ENCODE measurements at regions not wholly inside any gene's neighbourhood (a gene's known extent, or its start where the extent isn't known, plus 50 kb on each side); places are given as distances from the start of the nearest gene placed in this dataset.

DNA sequence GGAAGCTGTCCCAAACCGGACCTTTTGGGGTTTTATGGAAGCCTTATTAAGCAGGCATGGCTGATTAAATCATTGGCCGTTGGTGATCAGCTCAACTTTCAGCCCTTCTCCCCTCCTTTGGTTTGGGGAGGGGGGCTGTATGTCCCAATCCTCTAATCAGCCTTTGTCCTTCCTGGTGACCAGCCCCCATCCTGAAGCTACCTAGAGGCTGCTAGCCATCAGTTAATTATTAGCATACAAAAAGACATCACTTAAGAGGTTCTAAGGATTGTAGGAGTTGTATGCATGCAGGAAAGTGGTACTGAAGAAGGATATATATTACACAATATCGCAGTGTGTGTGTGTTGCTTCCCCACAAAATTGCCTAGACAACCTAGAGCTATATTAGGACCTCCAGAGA is 553.3 kb upstream of the FZD8 start:
- no peak overlapping the region for H3K14ac ChIP-seq (replicated peaks; ENCODE audit: low read depth, low read length)
- WGBS, 2 experiments (ENCODE audit: extremely low coverage in 2 of 2, insufficient read length in 1 of 2), result no CpG with 5 or more reads among the region's 3 CpGs
- no peaks in the 10 kb centered on the region for H4K20me1 ChIP-seq (ENCODE audit: insufficient read depth, low read length)
- H2BK120ac ChIP-seq (ENCODE audit: low read depth, low read length), result no peak overlapping the region
- no peak overlapping the region for H3K23ac ChIP-seq (ENCODE audit: low read depth, low read length)
- H3K4ac ChIP-seq (ENCODE audit: low read depth, low read length), result no peak overlapping the region
- H3K4me1 ChIP-seq (ENCODE audit: control insufficient read depth, insufficient read depth, low read length), result no peaks in the 10 kb centered on the region
- intact Hi-C loops (cut with micrococcal nuclease) (no loop called here), dilution Hi-C loops (cut with HindIII; ENCODE audit: low sequenced_read_pairs, unreplicated experiment) (no loop called here), in situ Hi-C loops (cut with MboI; ENCODE audit: low sequenced_read_pairs) (no loop called here)
- H2AK9ac ChIP-seq (replicated peaks; ENCODE audit: low read depth, low read length, poor library complexity), result no peak overlapping the region
- H3K56ac ChIP-seq (ENCODE audit: extremely low read depth, insufficient read depth, low read length), result no peak overlapping the region
- no peak overlapping the region for H4K5ac ChIP-seq (ENCODE audit: low read depth, low read length)
- no peak overlapping the region for H3K4me2 ChIP-seq (ENCODE audit: low read depth, low read length)
- H2AK5ac ChIP-seq (ENCODE audit: low read depth, low read length), result no peak overlapping the region
- TF ChIP-seq MAFK (IDR thresholded peaks at IDR 0.05; ENCODE audit: low read depth, low read length), result no peak
- TF ChIP-seq, protein P1, sequence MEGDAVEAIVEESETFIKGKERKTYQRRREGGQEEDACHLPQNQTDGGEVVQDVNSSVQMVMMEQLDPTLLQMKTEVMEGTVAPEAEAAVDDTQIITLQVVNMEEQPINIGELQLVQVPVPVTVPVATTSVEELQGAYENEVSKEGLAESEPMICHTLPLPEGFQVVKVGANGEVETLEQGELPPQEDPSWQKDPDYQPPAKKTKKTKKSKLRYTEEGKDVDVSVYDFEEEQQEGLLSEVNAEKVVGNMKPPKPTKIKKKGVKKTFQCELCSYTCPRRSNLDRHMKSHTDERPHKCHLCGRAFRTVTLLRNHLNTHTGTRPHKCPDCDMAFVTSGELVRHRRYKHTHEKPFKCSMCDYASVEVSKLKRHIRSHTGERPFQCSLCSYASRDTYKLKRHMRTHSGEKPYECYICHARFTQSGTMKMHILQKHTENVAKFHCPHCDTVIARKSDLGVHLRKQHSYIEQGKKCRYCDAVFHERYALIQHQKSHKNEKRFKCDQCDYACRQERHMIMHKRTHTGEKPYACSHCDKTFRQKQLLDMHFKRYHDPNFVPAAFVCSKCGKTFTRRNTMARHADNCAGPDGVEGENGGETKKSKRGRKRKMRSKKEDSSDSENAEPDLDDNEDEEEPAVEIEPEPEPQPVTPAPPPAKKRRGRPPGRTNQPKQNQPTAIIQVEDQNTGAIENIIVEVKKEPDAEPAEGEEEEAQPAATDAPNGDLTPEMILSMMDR (conservative IDR thresholded peaks at IDR 0.05; ENCODE audit: low read depth, low read length), result no peak
- no peak for TF ChIP-seq RCOR1 (IDR thresholded peaks at IDR 0.05; ENCODE audit: insufficient replicate concordance, low read length)
- TF ChIP-seq CEBPB (IDR thresholded peaks at IDR 0.05; ENCODE audit: low read depth, low read length), result 0 out of 2 replicates have a peak, but pooled peaks have one; percentile 30
- TF ChIP-seq CHD1 (IDR thresholded peaks at IDR 0.05; ENCODE audit: low read depth, low read length), result no peak
- no peaks in the 10 kb centered on the region for H3K36me3 ChIP-seq (ENCODE audit: control insufficient read depth, insufficient read depth, low read length)
- no peaks in the 10 kb centered on the region for H3K79me1 ChIP-seq (ENCODE audit: low read depth in 1 of 2, low read length in 2 of 2)
- ChIA-PET POLR2A (ENCODE audit: unreplicated experiment) (no interaction called here), CTCF (no interaction called here)
- no peak for DNase-seq
- no peak overlapping the region for H3K9ac ChIP-seq (ENCODE audit: low read depth, low read length)
- H2BK5ac ChIP-seq (ENCODE audit: low read depth, low read length, poor library complexity, severe bottlenecking), result no peak overlapping the region
- no peaks in the 10 kb centered on the region for H3K27me3 ChIP-seq (ENCODE audit: control insufficient read depth, insufficient read depth, low read length)
- no peak for ATAC-seq (ENCODE audit: low read depth)
- no peak overlapping the region for H3K27ac ChIP-seq (ENCODE audit: insufficient read depth, low read length)
- no peaks in the 10 kb centered on the region for H3K9me1 ChIP-seq (ENCODE audit: insufficient read depth, low read length)
- H3K18ac ChIP-seq (ENCODE audit: low read depth, low read length), result no peak overlapping the region
- H4K91ac ChIP-seq (ENCODE audit: insufficient read depth, low read depth, low read length), result no peak overlapping the region
- H2BK15ac ChIP-seq (ENCODE audit: low read depth, low read length), result no peak overlapping the region
- H4K8ac ChIP-seq (ENCODE audit: low read depth in 2 of 2, low read length in 2 of 2), result no peak overlapping the region
- peaks cover 6% of the 10 kb centered on the region for H3K9me3 ChIP-seq (ENCODE audit: control insufficient read depth, insufficient read depth, low read length)
- no TSS peak for BruUV-seq (replicated peaks)
- no peak overlapping the region for H2BK20ac ChIP-seq (ENCODE audit: low read depth, low read length)
- no peak overlapping the region for H3K4me3 ChIP-seq (ENCODE audit: insufficient read depth, low read depth, low read length)
- no peak overlapping the region for H2AFZ ChIP-seq (replicated peaks; ENCODE audit: low read length, poor library complexity)

Measured in IMR-90 (cell line).